Natural killer cell (primary cell): ENCODE measurements at regions not wholly inside any gene's neighbourhood (a gene's known extent, or its start where the extent isn't known, plus 50 kb on each side); places are given as distances from the start of the nearest gene placed in this dataset.

Source experiments
- ATAC-seq, 3 donors: fragments of 150-1000 bp in 2 of 3; fragments of 200-7000 bp in 1 of 3; cut with Tn5 transposase; 1 replicate in 1 of 3; 2 replicates in 2 of 3; pipeline ENCODE4 v1.10.0; 2021; ENCODE audit warnings: mild to moderate bottlenecking in 2 of 3, moderate library complexity in 2 of 3
- DNase-seq, 2 donors: peaks; one replicate each; pipeline versions ENCODE4 v3.0.0 to v3.0.0-alpha.2; 2013 to 2021; ENCODE audit warnings: mixed read lengths in 1 of 2
- H3K27ac ChIP-seq: one replicate; pipeline ENCODE4 v1.5.1; 2013; ENCODE audit warnings: mild to moderate bottlenecking, low read length
- H3K27me3 ChIP-seq: one replicate; pipeline ENCODE4 v1.6.1; 2013; ENCODE audit warnings: low read length; ENCODE audit not compliant: control insufficient read depth, insufficient read depth
- H3K36me3 ChIP-seq: one replicate; pipeline ENCODE4 v1.6.1; 2013; ENCODE audit warnings: low read length; ENCODE audit not compliant: control insufficient read depth, insufficient read depth
- H3K4me1 ChIP-seq: one replicate; pipeline ENCODE4 v1.6.1; 2013; ENCODE audit warnings: low read length; ENCODE audit not compliant: control insufficient read depth, insufficient read depth
- H3K4me3 ChIP-seq: one replicate; pipeline ENCODE4 v1.5.1; 2013; ENCODE audit warnings: low read length
- H3K9me3 ChIP-seq: one replicate; pipeline ENCODE4 v1.6.1; 2013; ENCODE audit warnings: low read length; ENCODE audit not compliant: control insufficient read depth, insufficient read depth
- H3K27ac Mint-ChIP-seq, 2 donors: one replicate each; pipeline ENCODE4 v1.8.0; 2022; ENCODE audit warnings: mild to moderate bottlenecking in 2 of 2, mixed read lengths in 2 of 2, moderate library complexity in 1 of 2
- H3K27me3 Mint-ChIP-seq, 2 donors: one replicate each; pipeline ENCODE4 v1.8.0; 2022; ENCODE audit warnings: low read depth in 2 of 2, mixed read lengths in 2 of 2
- H3K36me3 Mint-ChIP-seq: one replicate; pipeline ENCODE4 v1.8.0; 2022; ENCODE audit warnings: mixed read lengths
- H3K4me1 Mint-ChIP-seq, 2 donors: one replicate each; pipeline ENCODE4 v1.8.0; 2022; ENCODE audit warnings: mixed read lengths in 2 of 2
- H3K4me3 Mint-ChIP-seq: one replicate; pipeline ENCODE4 v1.8.0; 2022; ENCODE audit warnings: mild to moderate bottlenecking, moderate library complexity, mixed read lengths
- H3K9me3 Mint-ChIP-seq, 2 donors: one replicate each; pipeline ENCODE4 v1.8.0; 2022; ENCODE audit warnings: mixed read lengths in 2 of 2
- WGBS: methylation state at CpG from one replicate; pipeline ENCODE4 v1.1.7; 2013; ENCODE audit warnings: missing lambda C conversion rate; ENCODE audit not compliant: insufficient coverage; 5-methylcytosine and 5-hydroxymethylcytosine counted together
- intact Hi-C: fragments of 100-400 bp; cut with micrococcal nuclease; formaldehyde crosslinking; loops from one replicate; pipeline ENCODE4 v1.14.2; 2022
- TF ChIP-seq, protein P1 (sequence below): fragments of 200-600 bp; IDR thresholded peaks from one replicate; pipeline ENCODE4 v1.8.0; 2022; ENCODE audit warnings: antibody characterized with exemption

DNA sequence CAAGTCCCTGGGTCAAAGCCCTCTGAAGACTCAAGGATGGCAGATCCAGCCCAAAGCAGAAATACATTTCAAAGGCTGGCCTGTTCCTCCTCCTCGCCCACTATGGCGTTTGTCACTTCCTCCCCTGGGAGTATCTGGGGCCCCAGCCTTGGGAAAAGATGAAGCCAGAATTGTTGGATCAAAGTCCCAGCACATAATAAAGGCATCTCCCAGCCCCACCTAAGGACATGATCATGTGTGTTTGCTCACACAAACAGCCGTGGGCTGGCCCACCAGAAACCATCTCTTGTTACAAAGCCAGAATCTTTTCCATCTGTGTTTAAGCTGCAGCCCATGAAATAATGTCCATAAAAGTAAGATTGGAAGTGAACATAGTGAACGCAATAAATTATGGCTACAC is 50.1 kb upstream of the HAAO start:
- Mint-ChIP-seq H3K27me3 (peaks cover 0 to 3% of the 10 kb centered on the region in 2 donors), H3K27ac (no peak overlapping the region), H3K4me1 (no peaks in the 10 kb centered on the region), H3K36me3 (no peaks in the 10 kb centered on the region), H3K9me3 (no peaks in the 10 kb centered on the region), H3K4me3 (no peak overlapping the region)
- Histone ChIP-seq H3K27me3 (no peaks in the 10 kb centered on the region), H3K4me3 (no peak overlapping the region), H3K4me1 (no peaks in the 10 kb centered on the region), H3K36me3 (no peaks in the 10 kb centered on the region), H3K9me3 (no peaks in the 10 kb centered on the region), H3K27ac (no peak overlapping the region)
- intact Hi-C loops = no loop called here
- DNase-seq = no peak
- TF ChIP-seq, protein P1, sequence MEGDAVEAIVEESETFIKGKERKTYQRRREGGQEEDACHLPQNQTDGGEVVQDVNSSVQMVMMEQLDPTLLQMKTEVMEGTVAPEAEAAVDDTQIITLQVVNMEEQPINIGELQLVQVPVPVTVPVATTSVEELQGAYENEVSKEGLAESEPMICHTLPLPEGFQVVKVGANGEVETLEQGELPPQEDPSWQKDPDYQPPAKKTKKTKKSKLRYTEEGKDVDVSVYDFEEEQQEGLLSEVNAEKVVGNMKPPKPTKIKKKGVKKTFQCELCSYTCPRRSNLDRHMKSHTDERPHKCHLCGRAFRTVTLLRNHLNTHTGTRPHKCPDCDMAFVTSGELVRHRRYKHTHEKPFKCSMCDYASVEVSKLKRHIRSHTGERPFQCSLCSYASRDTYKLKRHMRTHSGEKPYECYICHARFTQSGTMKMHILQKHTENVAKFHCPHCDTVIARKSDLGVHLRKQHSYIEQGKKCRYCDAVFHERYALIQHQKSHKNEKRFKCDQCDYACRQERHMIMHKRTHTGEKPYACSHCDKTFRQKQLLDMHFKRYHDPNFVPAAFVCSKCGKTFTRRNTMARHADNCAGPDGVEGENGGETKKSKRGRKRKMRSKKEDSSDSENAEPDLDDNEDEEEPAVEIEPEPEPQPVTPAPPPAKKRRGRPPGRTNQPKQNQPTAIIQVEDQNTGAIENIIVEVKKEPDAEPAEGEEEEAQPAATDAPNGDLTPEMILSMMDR = no peak
- WGBS = 84% methylated on average over 4 of the region's 4 CpGs
- ATAC-seq = no peak
